ENCODE measurements at regions not wholly inside any gene's neighbourhood (a gene's known extent, or its start where the extent isn't known, plus 50 kb on each side); places are given as distances from the start of the nearest gene placed in this dataset.
"Not testable (repeated sequence)": the region's sequence is repeated elsewhere in the genome, so short reads cannot be mapped to it uniquely, and the experiment has no call there.

DNA sequence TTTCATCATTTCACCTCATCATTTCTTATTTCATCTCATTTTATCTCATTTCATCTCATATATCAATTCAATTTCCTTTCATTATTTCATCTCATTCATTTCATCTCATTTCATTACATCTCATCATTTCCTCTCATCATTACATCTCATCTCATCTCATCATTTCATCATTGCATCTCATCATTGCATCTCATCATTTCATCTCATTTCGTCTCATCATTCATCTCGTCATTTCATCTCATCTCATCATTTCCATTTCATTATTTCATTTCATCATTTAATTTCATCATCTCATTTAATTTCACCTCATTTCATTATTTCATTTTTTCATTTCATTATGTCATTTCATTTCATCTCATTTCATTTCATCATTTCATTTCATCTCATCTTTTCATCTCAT, 168.5 kb upstream of the FAM72C start:
- not testable (repeated sequence) for H3K4me1 Mint-ChIP-seq, H3K36me3 Mint-ChIP-seq, ATAC-seq, H3K9me3 Mint-ChIP-seq, H3K27ac Mint-ChIP-seq, H3K27me3 Mint-ChIP-seq, H3K4me3 Mint-ChIP-seq

DNA sequence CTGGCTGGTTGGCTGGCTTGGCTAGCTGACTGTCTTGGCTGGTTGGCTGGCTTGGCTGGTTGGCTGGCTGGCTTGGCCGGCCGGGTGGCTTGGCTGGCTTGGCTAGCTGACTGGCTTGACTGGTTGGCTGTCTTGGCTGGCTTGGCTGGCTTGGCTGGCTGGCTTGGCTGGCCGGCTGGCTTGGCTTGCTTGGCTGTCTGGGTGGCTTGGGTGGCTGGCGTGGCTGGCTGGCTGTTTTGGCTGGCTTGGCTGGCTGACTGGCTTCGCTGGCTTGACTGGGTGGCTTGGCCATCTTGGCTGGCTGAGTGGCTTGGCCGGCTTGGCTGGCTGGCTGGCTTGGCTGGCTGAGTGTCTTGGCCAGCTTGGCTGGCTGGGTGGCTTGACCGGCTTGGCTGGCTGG, 133.2 kb upstream of the FAM72C start:
- not testable (repeated sequence) for ATAC-seq, H3K36me3 Mint-ChIP-seq, H3K9me3 Mint-ChIP-seq, H3K4me3 Mint-ChIP-seq, H3K27ac Mint-ChIP-seq, H3K4me1 Mint-ChIP-seq, H3K27me3 Mint-ChIP-seq

DNA sequence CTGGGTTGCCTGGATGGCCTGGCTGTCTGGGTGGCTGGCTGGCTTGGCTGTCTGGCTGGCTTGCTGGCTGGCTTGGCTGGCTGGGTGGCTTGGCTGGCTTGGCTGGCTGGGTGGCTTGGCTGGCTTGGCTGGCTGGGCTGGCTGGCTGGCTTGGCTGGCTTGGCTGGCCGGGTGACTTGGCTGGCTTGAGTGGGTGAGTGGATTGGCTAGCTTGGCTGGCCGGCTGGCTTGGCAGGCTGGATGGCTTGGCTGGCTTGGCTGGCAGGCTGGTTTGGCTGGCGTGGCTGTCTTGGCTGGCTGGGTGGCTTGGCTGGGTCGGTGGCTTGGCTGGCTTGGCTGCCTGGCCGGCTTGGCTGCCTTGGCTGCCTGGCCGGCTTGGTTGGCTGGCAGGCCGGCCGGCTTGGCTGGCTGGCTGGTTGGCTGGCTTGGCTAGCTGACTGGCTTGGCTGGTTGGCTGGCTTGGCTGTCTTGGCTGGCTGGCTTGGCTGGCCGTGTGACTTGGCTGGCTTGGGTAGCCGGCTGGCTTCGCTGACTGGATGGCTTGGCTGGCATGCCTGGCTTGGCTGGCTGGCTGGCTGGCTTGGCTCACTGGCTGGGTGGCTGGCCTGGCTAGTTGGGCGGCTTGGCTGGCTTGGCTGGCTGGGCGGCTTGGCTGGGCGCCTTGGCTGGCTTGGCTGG, 132.4 kb upstream of the FAM72C start:
- not testable (repeated sequence) for H3K27ac Mint-ChIP-seq, H3K4me3 Mint-ChIP-seq, H3K36me3 Mint-ChIP-seq, H3K9me3 Mint-ChIP-seq, H3K27me3 Mint-ChIP-seq, H3K4me1 Mint-ChIP-seq
- peak; percentile 31 for ATAC-seq

DNA sequence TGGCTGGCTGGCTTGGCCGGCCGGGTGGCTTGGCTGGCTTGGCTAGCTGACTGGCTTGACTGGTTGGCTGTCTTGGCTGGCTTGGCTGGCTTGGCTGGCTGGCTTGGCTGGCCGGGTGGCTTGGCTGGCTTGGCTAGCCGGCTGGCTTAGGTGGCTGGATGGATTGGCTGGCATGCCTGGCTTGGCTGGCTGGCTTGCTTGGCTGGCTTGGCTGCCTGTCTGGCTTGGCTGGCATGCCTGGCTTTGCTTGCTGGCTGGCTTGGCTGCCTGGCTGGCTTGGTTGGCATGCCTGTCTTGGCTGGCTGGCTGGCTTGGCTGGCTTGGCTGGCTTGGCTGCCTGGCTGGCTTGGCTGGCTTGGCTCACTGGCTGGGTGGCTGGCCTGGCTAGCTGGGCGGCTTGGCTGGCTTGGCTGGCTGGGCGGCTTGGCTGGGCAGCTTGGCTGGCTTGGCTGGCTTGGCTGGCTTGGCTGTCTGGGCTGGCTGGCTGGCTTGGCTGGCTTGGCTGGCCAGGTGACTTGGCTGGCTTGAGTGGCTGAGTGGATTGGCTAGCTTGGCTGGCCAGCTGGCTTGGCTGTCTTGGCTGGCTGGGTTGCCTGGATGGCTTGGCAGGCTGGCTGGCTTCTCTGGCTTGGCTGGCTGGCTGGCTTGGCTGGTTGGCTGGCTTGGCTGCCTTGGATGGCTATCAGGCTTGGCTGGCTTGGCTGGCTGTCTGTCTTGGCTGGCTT, 131.5 kb upstream of the FAM72C start:
- not testable (repeated sequence) for H3K4me1 Mint-ChIP-seq, H3K27me3 Mint-ChIP-seq, H3K27ac Mint-ChIP-seq, H3K36me3 Mint-ChIP-seq, ATAC-seq, H3K4me3 Mint-ChIP-seq, H3K9me3 Mint-ChIP-seq

DNA sequence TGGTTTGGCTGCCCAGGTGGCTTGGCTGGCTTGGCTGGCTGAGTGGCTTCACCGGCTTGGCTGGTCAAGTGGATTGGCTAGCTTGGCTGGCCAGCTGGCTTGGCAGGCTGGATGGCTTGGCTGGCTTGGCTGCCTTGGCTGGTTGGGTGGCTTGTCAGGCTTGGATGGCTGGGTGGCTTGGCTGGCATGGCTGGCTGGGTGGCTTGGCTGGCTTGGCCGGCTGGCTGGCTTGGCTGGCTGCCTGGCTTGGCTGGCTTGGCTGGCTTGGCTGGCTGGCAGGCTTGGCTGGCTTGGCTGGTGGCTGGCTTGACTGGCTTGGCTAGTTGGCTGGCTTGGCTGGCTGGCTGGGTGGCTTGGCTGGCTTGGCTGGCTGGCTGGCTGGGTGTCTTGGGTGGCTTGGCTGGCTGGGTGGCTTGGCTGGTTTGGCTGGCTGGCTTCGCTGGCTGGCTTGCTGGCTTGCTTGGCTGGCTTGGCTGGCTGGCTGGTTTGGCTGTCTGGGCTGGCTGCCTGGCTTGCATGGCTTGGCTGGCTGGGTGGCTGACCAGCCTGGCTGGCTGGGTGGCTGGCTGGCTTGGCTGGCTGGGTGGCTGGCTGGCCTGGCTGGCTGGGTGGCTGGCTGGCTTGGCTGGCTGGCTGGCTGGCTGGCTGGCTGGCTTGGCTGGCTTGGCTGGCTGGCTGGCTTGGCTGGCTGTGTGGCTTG, 130.4 kb upstream of the FAM72C start:
- not testable (repeated sequence) for H3K9me3 Mint-ChIP-seq, H3K4me1 Mint-ChIP-seq, H3K27ac Mint-ChIP-seq, ATAC-seq, H3K4me3 Mint-ChIP-seq, H3K36me3 Mint-ChIP-seq, H3K27me3 Mint-ChIP-seq

DNA sequence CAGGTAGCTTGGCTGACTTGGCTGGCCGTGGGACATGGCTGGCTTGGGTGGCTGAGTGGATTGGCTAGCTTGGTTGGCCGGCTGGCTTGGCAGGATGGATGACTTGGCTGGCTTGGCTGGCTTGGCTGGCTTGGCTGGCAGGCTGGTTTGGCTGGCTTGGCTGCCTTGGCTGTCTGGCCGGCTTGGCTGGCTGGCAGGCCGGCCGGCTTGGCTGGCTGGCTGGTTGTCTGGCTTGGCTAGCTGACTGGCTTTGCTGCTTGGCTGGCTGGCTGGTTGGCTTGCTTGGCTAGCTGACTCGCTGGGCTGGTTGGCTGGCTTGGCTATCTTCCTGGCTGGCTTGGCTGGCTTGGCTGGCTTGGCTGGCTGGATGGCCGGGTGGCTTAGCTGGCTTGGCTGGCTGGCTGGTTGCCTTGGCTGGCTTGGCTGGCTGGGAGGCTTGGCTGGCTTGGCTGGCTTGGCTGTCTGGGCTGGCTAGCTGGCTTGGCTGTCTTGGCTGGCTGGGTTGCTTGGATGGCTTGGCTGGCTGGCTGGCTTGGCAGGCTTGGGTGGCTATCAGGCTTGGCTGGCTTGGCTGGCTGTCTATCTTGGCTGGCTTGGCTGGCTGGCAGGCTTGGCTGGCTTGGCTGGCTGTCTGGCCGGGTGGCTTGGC, 129.7 kb upstream of the FAM72C start:
- Mint-ChIP-seq H3K27ac (no peak overlapping the region), H3K36me3 (no peaks in the 10 kb centered on the region), H3K4me3 (no peak overlapping the region), H3K27me3 (no peaks in the 10 kb centered on the region), H3K4me1 (no peaks in the 10 kb centered on the region), H3K9me3 (no peaks in the 10 kb centered on the region)
- peak; percentile 36 for ATAC-seq

DNA sequence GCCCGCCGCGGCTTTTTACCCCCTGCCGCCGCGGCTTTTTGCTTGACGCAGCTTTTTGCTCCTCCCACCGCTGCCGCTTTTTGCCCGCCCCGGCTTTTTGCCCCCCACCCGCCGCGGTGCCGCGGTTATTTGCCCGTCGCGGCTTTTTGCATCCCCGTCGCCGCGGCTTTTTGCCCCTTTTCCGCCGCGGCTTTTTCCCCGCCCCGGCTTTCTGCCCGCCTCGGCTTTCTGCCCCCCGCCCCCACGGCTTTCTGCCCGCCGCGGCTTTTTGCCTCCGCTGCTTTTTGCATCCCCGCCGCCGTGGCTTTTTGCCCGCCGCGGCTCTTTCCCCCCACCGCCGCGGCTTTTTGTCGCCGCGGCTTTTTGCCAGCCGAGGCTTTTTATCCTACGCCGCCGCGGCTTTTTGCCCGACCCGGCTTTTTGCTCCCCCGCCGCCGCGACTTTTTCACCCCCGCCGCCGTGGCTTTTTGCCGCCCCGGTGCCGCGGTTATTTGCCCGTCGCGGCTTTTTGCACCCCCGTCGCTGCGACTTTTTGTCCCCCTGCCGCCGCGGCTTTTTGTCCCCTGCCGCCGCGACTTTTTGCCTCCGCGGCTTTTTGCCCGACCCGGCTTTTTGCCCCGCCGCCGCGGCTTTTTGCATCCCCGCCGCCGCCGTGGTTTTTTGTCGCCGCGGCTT, 105.5 kb upstream of the FAM72C start:
- H3K4me1 Mint-ChIP-seq: not testable (repeated sequence)

DNA sequence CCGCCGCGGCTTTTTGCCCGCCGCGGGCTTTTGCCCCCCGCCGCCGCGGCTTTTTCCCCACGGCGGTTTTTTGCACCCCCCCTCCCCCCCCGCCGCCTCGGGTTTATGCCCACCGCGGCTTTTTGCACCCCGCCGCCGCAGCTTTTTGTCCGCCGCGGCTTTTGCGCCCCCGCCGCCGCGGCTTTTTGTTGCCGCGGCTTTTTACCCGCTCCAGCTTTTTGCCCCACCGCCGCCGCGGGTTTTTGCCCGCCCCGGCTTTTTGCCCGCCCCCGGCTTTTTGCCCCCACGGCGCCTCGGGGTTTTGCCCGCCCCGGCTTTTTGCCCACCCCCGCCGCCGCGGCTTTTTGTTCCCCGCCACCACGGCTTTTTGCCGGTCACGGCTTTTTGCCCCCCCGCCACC, 104.9 kb upstream of the FAM72C start:
- H3K36me3 Mint-ChIP-seq, H3K4me1 Mint-ChIP-seq, H3K27me3 Mint-ChIP-seq, H3K9me3 Mint-ChIP-seq, H3K4me3 Mint-ChIP-seq, H3K27ac Mint-ChIP-seq, ATAC-seq: not testable (repeated sequence)

More for the DNA sequence above, 105.5 kb upstream of the FAM72C start:
- not testable (repeated sequence) for H3K27me3 Mint-ChIP-seq, H3K36me3 Mint-ChIP-seq, ATAC-seq, H3K9me3 Mint-ChIP-seq
- peak overlapping the region; percentile 80 for H3K4me3 Mint-ChIP-seq
- peak overlapping the region; percentile 44 for H3K27ac Mint-ChIP-seq

DNA sequence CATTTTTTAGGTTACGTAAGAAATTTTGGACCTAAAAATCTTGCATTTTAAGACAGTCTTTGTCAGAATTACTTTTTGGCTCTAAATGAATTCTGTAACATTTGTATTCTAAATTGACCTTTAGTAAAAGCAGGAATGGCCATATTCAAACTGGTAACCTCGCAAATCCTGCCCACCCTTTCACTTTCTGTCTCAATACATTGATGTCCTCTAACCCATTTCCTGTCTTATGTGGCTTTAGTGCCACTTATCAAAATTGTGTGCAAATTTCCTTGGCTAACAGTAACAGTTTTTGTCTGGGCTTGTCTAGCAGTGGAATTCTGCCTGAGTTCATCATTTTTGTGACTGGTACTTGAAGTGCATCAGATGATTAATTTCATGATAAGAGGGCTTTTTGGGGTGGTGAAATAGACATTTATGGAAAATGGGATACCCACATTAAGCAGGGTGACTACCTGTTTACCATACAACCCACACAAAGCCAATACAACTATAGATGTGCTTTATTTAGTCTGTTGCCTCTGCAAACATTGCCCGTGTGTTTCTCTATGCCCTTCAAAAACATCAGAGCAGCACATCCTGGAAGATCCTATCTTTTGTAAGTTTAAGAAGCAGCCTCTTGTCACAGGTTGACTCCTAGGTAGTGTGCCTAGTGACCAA, 98.7 kb upstream of the FAM72C start:
- H3K36me3 Mint-ChIP-seq, H3K4me3 Mint-ChIP-seq, H3K9me3 Mint-ChIP-seq, H3K27me3 Mint-ChIP-seq, H3K4me1 Mint-ChIP-seq, ATAC-seq, H3K27ac Mint-ChIP-seq: not testable (repeated sequence)

DNA sequence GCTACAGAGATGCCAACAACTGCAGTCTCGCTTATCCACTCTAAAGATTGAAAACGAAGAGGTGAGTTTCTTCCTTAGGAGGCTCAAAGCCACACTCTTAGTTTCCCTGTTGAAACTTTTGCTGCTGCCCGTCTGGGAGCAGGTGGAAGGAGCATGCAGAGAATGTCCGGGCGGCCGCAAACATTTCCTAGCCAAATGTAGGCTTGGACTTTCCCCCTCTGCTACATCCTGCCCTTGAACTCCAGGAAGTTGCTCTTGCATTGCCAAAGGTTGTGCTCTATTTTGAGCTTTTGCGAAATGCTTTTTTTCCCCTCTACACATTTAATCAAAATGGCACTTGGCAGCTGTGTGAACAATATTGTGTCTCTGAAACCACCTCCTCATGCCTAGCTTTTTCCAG, 95.3 kb upstream of the FAM72C start:
- H3K36me3 Mint-ChIP-seq, H3K27me3 Mint-ChIP-seq, H3K27ac Mint-ChIP-seq, ATAC-seq, H3K4me3 Mint-ChIP-seq, H3K9me3 Mint-ChIP-seq, H3K4me1 Mint-ChIP-seq: not testable (repeated sequence)

DNA sequence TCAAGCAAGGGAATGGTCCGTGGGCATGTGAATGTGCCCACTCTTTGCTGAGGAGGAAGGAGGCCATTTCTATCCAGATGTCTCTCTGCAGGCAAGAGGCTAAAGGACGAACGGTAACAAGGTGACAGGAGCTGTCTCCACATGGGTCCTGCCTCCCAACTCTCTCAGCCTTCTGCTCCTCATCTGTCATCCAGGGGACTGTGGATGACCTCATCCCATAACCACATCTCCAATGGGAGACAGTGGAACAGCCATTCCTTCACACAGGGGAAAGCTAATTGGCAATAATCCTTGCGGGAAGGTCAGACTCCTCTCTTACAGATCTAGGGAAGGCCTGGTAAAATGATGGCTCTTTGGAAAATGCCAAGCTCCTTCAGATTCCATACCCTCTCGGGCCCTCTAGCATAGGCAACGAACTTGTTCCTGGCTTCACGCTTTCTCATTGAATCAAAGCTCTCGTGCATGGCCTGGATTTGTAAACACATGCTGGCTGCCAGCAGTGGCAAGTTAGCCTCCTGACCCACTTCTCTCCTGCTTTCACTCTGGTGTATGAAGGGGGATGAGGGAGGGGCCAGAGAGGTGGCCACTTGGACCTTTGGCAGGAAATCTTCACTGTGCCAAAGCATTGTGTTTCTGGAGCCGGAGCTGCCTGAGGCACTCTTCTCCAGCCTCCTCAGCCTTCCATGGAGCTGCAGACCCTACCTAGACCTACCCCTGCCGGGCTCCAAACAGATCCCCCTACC, 94.5 kb upstream of the FAM72C start:
- not testable (repeated sequence) for H3K4me3 Mint-ChIP-seq

DNA sequence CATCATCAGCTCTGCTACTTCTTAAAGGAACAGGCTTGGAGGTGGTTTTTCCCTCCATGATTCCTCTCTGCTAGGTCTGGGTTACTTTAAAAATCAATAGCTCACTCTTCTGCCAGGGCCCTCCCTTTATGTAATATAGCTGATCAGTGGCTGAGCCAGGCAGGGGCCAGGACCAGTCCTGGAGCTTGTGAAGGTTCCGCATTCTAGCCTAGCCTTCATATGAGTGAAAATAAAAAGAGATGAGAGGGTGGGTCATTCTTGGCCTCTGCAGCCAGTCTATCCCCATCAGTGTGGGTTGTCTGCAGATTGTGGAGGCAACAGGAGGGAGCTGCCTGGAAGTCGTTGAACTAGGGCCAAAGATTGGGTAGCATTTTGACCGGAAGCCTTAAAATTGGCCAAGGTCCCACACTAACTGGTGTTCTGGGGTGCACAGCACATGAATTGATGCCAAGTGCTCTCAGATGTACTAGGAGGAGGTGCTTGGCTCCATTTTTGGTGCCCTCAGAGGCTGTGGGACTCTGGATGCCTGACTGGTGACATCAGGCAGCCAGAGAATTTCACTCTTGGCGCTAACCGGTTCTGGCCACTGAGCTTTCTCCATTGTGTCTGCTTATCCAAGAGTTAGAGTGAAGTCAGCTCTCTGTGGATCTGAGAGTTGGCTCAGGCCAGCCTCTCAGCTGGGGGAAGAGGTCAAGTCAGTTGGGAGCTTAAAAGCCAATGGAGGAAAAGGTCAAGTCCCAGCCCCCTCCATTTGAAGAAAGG, 93.7 kb upstream of the FAM72C start:
- H3K4me3 Mint-ChIP-seq, H3K4me1 Mint-ChIP-seq, H3K27ac Mint-ChIP-seq, H3K9me3 Mint-ChIP-seq, H3K27me3 Mint-ChIP-seq, H3K36me3 Mint-ChIP-seq, ATAC-seq: not testable (repeated sequence)

More for the DNA sequence above, 94.5 kb upstream of the FAM72C start:
- not testable (repeated sequence) for H3K4me1 Mint-ChIP-seq, H3K36me3 Mint-ChIP-seq, H3K9me3 Mint-ChIP-seq, H3K27me3 Mint-ChIP-seq, ATAC-seq, H3K27ac Mint-ChIP-seq

DNA sequence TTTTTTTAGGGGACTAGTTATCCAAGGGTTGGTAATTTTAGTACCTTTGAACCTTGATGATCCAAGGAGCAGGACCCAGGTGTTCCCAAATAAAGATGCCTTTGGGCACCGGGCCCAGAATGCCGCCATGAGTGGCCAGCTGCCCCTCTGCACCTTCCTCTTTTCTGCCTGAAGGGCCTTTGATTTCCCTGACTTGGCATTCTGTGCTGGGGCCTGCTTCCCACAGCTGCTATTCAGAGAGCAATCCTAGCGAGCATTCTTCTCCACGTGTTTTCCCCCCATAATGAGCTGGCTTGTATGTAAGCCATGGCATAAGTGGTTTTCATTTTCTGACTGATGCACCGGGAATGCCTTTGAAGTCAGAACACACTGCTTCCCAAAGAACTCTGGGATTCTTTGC, 77.6 kb upstream of the FAM72C start:
- H3K9me3 Mint-ChIP-seq, H3K4me1 Mint-ChIP-seq, H3K27me3 Mint-ChIP-seq, H3K36me3 Mint-ChIP-seq, ATAC-seq, H3K27ac Mint-ChIP-seq, H3K4me3 Mint-ChIP-seq: not testable (repeated sequence)

DNA sequence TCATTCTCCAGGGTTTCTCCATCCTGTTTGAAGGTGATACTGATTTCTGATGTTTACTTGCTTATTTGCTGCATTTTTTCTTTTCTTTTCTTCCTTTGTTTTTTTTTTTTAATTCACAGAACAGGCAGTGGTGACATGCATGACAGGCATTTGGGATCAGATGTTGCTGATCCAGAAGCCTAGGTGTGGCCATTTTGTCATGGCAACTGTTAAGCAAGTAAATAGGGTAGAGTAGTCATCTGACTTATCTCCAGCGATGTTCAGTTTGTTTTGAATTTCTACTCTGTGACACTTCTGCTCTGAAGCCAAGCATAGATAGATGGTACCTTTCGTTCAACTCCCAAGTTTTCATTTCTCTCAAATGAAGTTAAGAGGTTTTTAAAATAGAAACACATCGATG, 74.9 kb upstream of the FAM72C start:
- H3K27ac Mint-ChIP-seq, H3K36me3 Mint-ChIP-seq, H3K9me3 Mint-ChIP-seq, ATAC-seq, H3K4me3 Mint-ChIP-seq, H3K27me3 Mint-ChIP-seq, H3K4me1 Mint-ChIP-seq: not testable (repeated sequence)

Data from stimulated activated memory B cell treated with anti-CD40 and anti-IgM and Interleukin-4, amounts not matched to agents 10 μg/mL and 1 μg/mL and 100 μg/mL, for 72 hours (primary cell).